Natural killer cell (primary cell): ENCODE measurements at regions not wholly inside any gene's neighbourhood (a gene's known extent, or its start where the extent isn't known, plus 50 kb on each side); places are given as distances from the start of the nearest gene placed in this dataset.

Experiments
- ATAC-seq, 3 donors: fragments of 150-1000 bp in 2 of 3; fragments of 200-7000 bp in 1 of 3; cut with Tn5 transposase; 1 replicate in 1 of 3; 2 replicates in 2 of 3; pipeline ENCODE4 v1.10.0; 2021; ENCODE audit warnings: mild to moderate bottlenecking in 2 of 3, moderate library complexity in 2 of 3
- DNase-seq, 2 donors: peaks; one replicate each; pipeline versions ENCODE4 v3.0.0 to v3.0.0-alpha.2; 2013 to 2021; ENCODE audit warnings: mixed read lengths in 1 of 2
- H3K27ac ChIP-seq: one replicate; pipeline ENCODE4 v1.5.1; 2013; ENCODE audit warnings: mild to moderate bottlenecking, low read length
- H3K27me3 ChIP-seq: one replicate; pipeline ENCODE4 v1.6.1; 2013; ENCODE audit warnings: low read length; ENCODE audit not compliant: control insufficient read depth, insufficient read depth
- H3K36me3 ChIP-seq: one replicate; pipeline ENCODE4 v1.6.1; 2013; ENCODE audit warnings: low read length; ENCODE audit not compliant: control insufficient read depth, insufficient read depth
- H3K4me1 ChIP-seq: one replicate; pipeline ENCODE4 v1.6.1; 2013; ENCODE audit warnings: low read length; ENCODE audit not compliant: control insufficient read depth, insufficient read depth
- H3K4me3 ChIP-seq: one replicate; pipeline ENCODE4 v1.5.1; 2013; ENCODE audit warnings: low read length
- H3K9me3 ChIP-seq: one replicate; pipeline ENCODE4 v1.6.1; 2013; ENCODE audit warnings: low read length; ENCODE audit not compliant: control insufficient read depth, insufficient read depth
- H3K27ac Mint-ChIP-seq, 2 donors: one replicate each; pipeline ENCODE4 v1.8.0; 2022; ENCODE audit warnings: mild to moderate bottlenecking in 2 of 2, mixed read lengths in 2 of 2, moderate library complexity in 1 of 2
- H3K27me3 Mint-ChIP-seq, 2 donors: one replicate each; pipeline ENCODE4 v1.8.0; 2022; ENCODE audit warnings: low read depth in 2 of 2, mixed read lengths in 2 of 2
- H3K36me3 Mint-ChIP-seq: one replicate; pipeline ENCODE4 v1.8.0; 2022; ENCODE audit warnings: mixed read lengths
- H3K4me1 Mint-ChIP-seq, 2 donors: one replicate each; pipeline ENCODE4 v1.8.0; 2022; ENCODE audit warnings: mixed read lengths in 2 of 2
- H3K4me3 Mint-ChIP-seq: one replicate; pipeline ENCODE4 v1.8.0; 2022; ENCODE audit warnings: mild to moderate bottlenecking, moderate library complexity, mixed read lengths
- H3K9me3 Mint-ChIP-seq, 2 donors: one replicate each; pipeline ENCODE4 v1.8.0; 2022; ENCODE audit warnings: mixed read lengths in 2 of 2
- CTCF ChIP-seq: fragments of 200-600 bp; IDR thresholded peaks from one replicate; pipeline ENCODE4 v1.8.0; 2022; ENCODE audit warnings: antibody characterized with exemption
- WGBS: methylation state at CpG from one replicate; pipeline ENCODE4 v1.1.7; 2013; ENCODE audit warnings: missing lambda C conversion rate; ENCODE audit not compliant: insufficient coverage; 5-methylcytosine and 5-hydroxymethylcytosine counted together
- intact Hi-C: fragments of 100-400 bp; cut with micrococcal nuclease; formaldehyde crosslinking; loops from one replicate; pipeline ENCODE4 v1.14.2; 2022

DNA sequence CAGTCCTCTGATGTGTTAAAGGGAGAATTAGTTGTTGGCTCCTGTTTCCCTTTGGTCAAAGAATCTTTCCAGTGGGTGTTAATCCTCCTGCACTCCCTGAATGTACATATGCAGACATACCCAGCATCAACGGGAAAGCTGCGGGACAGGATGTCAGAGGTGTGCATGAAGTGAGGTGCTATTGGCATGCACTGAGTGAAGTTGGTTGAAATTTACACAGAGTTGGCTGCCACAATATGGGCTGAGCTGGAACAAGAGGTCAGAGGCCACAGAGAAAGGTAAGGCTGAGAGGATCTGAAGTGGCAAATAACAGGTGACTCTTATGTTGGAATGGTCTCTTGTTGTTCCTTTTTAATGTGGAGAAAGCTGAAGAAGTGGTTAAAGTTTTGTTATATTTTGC lies 82.7 kb upstream of the AKIRIN2 start:
- Mint-ChIP-seq H3K9me3 (no peaks in the 10 kb centered on the region), H3K27me3 (peaks cover 6 to 10% of the 10 kb centered on the region in 2 donors), H3K27ac (no peak overlapping the region), H3K4me3 (no peak overlapping the region), H3K4me1 (no peaks in the 10 kb centered on the region), H3K36me3 (no peaks in the 10 kb centered on the region)
- no peaks in the 10 kb centered on the region for H3K9me3 ChIP-seq
- H3K4me3 ChIP-seq, result no peak overlapping the region
- no peak for ATAC-seq
- H3K27ac ChIP-seq, result no peak overlapping the region
- H3K36me3 ChIP-seq, result no peaks in the 10 kb centered on the region
- no peak for TF ChIP-seq CTCF
- H3K4me1 ChIP-seq, result no peaks in the 10 kb centered on the region
- no peaks in the 10 kb centered on the region for H3K27me3 ChIP-seq
- no peak for DNase-seq
- WGBS, result 93% methylated on average over 2 of the region's 2 CpGs
- intact Hi-C loops, result no loop called here

GRCh38 chr6:87784051-87784450 lies 82.0 kb upstream of the AKIRIN2 start:
- H3K36me3 Mint-ChIP-seq, result no peaks in the 10 kb centered on the region
- Histone ChIP-seq H3K36me3 (no peaks in the 10 kb centered on the region), H3K27ac (no peak overlapping the region), H3K9me3 (no peaks in the 10 kb centered on the region), H3K27me3 (no peaks in the 10 kb centered on the region), H3K4me3 (no peak overlapping the region), H3K4me1 (no peaks in the 10 kb centered on the region)
- no peak overlapping the region for H3K4me3 Mint-ChIP-seq
- peaks cover 4 to 5% of the 10 kb centered on the region in 2 donors for H3K27me3 Mint-ChIP-seq
- DNase-seq (no peak), ATAC-seq (no peak)
- H3K4me1 Mint-ChIP-seq, result no peaks in the 10 kb centered on the region
- no peak overlapping the region for H3K27ac Mint-ChIP-seq
- no peak for TF ChIP-seq CTCF
- H3K9me3 Mint-ChIP-seq, result no peaks in the 10 kb centered on the region
- intact Hi-C loops, result no loop called here

DNA sequence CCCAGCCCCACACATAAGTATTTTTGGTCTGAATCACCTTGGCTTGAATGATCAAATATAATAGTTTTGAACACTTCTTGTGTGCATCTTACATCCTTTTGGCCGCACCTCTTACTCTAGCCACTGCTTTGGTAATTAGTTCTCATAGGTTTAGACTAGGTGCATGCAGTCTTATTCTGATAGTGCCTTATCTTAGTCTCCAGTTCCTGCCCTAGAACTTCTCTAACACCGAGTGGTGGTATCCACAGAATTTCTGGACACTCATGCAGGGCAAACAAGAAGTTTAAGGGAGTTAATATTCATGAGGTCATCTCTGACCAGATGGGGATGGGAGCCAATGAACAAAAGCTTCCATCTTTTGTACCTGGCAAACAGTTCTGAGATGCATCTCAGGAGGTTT lies 77.5 kb upstream of the AKIRIN2 start:
- Histone ChIP-seq H3K4me3 (no peak overlapping the region), H3K4me1 (no peaks in the 10 kb centered on the region), H3K27ac (no peak overlapping the region), H3K36me3 (no peaks in the 10 kb centered on the region), H3K27me3 (no peaks in the 10 kb centered on the region), H3K9me3 (no peaks in the 10 kb centered on the region)
- H3K27ac Mint-ChIP-seq, result no peak overlapping the region
- peaks cover 0 to 5% of the 10 kb centered on the region in 2 donors for H3K27me3 Mint-ChIP-seq
- DNase-seq, result no peak
- no peak for ATAC-seq
- H3K4me3 Mint-ChIP-seq, result no peak overlapping the region
- intact Hi-C loops, result no loop called here
- TF ChIP-seq CTCF, result no peak
- H3K36me3 Mint-ChIP-seq, result no peaks in the 10 kb centered on the region
- 92% methylated on average over 2 of the region's 2 CpGs for WGBS
- no peaks in the 10 kb centered on the region for H3K4me1 Mint-ChIP-seq
- H3K9me3 Mint-ChIP-seq, result no peaks in the 10 kb centered on the region

GRCh38 chr6:87772597-87773530 lies 70.8 kb upstream of the AKIRIN2 start:
- Histone ChIP-seq H3K4me3 (no peak overlapping the region), H3K27me3 (no peaks in the 10 kb centered on the region), H3K4me1 (no peaks in the 10 kb centered on the region), H3K27ac (no peak overlapping the region), H3K36me3 (no peaks in the 10 kb centered on the region), H3K9me3 (no peaks in the 10 kb centered on the region)
- TF ChIP-seq CTCF, result no peak
- WGBS, result 91% methylated on average over 6 of the region's 6 CpGs
- no peaks in the 10 kb centered on the region for H3K4me1 Mint-ChIP-seq
- H3K36me3 Mint-ChIP-seq, result no peaks in the 10 kb centered on the region
- peaks cover 0 to 5% of the 10 kb centered on the region in 2 donors for H3K27me3 Mint-ChIP-seq
- intact Hi-C loops, result no loop called here
- H3K9me3 Mint-ChIP-seq, result no peaks in the 10 kb centered on the region
- H3K4me3 Mint-ChIP-seq, result no peak overlapping the region
- no peak overlapping the region for H3K27ac Mint-ChIP-seq
- ATAC-seq (no peak), DNase-seq (no peak)
